ENCODE measurements at regions not wholly inside any gene's neighbourhood (a gene's known extent, or its start where the extent isn't known, plus 50 kb on each side); places are given as distances from the start of the nearest gene placed in this dataset.
"Not testable (repeated sequence)": the region's sequence is repeated elsewhere in the genome, so short reads cannot be mapped to it uniquely, and the experiment has no call there.

DNA sequence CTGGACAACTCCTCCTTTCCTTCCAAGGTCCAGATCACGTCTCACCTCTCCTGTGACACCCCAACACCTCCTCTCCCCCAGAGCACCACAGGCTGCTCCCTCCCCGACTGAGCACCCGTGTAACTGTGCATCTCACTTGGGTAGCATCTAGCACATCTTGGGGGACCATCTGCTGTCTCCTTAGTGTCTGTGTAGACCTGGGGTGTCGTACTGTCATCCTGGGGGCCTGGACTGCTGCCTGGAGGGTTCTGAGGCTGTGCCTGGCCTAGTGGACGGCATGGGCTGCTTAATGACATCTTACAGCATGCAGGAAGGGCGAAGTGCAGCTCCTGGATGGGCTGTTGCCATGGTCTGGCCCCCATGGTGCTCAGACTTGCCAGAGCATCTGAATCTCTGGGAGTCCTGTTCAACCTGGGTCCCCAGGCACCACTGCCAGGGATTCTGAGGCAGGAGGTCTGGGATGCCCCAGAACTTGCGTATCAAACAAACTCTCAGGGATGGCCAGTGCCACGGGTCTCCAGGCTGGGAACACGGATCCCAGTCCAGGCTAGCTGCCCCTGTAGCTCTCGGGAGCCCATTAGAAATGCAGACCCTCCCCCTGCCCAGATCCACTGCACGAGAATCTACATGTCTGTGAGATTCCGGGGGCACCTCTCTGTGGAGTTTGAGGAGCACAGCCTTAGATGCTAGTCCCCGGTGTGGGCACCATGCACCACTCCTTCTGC, 194.4 kb upstream of the ZNF469 start:
- FAIRE-seq = not testable (repeated sequence)

DNA sequence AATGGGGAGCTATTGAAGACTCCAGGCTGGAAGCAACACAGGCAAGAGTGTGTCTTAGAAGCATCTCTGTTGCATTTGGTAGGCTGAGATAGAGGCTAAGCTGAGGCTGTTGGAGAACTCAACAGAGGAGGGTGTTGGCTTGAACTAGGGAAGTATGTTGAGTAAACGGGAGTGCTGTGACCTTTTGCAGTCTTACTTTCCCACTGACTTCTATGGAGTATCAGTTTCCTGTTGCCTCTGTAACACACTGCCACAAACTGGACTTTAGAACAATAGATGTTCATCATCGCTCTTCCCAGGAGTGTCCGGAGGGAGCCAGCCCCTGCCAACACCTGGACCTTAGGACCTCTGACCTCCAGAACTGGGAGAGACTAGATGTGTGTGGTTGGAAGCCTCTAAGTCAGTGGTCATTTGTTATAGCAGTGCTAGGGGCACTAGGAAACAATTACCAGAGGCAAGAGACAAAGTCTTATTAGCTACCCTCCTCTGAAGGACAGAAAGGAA, 192.1 kb upstream of the ZNF469 start:
- FAIRE-seq = not testable (repeated sequence)

GRCh38 chr16:88191168-88191567, 191.6 kb upstream of the ZNF469 start:
- not testable (repeated sequence) for FAIRE-seq

DNA sequence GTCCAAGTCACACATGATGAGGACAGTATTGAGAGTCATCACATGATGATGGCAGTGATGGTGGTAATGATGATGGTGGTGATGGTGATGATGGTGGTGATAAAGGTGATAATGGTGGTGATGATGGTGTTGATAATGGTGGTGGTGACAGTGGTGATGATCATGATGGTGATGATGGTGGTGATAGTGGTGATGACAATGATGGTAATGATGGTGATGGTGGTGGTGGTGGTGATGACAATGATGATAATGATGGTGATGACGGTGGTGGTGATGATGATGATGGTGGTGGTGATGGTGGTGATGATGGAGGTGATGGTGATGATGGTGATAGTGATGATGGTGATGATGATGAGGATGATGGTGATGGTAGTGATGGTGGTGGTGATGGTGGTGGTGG, 190.2 kb upstream of the ZNF469 start:
- FAIRE-seq = no peak

DNA sequence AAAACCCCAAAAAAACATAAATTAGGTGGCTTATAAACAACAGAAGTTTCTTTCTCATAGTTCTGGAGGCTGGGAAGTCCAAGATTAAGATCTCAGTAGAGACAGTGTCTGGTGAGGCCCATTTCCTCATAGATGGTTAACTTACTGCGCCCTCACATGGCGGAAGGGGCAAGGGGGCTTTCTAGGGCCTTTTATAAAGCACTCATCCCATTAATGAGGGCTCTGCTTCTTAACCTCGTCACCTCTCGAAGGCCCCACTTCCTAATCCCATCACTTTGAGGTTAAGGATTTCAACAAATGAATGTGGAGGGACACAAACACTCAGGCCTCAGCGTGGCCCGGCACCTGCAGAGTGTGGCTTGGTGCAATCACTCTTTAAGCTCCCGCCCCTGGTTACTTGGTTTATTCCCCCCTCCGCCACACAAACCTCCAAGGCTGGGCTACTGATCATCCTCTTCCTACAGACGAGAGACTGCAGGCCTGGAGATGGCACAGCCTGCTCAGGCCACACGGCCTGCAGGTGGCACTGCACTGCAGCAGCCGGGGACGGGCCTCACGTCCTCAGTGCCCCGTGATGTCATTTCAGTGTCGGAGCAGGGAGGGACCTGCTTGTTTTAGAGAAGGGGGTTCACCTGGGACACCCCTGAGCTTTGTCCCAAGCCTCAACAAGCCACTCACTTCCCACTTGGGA, 188.9 kb upstream of the ZNF469 start:
- not testable (repeated sequence) for FAIRE-seq

DNA sequence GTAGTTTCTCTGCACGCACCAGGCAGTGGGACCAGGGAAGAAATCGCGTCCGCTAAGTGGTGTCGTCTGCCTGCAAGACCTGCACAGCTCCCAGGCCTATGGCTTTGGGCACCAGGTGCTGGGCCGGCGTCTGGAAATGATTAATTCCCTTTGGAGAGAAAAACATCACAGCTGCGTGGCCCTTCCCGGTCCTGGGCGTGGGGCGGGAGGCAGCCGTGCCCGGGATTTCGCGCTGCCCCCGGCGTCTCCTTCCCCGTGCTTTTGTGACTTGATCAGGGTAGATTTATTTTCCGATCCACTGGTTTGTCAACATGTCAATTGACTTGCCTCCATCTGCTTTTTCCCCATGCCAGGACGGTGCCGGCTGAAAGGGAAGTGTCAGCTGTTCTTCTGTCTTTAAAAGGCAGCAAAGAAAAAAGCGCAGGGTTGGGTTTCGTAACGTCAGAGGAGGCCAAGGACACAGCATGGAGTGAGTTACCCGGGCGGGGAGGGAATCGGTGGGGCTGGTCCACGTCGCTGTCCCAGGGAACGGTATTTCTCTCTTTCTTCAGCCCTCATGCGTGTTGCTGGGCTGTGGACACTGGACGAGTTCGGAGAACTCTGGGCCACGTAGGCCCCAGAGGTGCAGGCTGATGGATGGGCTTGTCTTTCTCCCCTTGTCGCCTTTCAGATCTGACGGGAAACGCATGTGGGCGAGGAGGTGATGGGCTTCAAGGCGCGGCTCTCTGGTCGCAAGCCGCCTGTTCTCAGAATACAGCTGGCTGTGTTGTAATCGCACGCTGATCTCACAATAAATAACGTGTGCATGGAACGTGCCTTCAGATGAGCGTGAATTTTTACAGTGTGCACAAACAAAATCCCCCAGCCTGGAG, 188.1 kb upstream of the ZNF469 start:
- FAIRE-seq = no peak

GRCh38 chr16:88195269-88195705, 187.5 kb upstream of the ZNF469 start:
- no peak for FAIRE-seq

DNA sequence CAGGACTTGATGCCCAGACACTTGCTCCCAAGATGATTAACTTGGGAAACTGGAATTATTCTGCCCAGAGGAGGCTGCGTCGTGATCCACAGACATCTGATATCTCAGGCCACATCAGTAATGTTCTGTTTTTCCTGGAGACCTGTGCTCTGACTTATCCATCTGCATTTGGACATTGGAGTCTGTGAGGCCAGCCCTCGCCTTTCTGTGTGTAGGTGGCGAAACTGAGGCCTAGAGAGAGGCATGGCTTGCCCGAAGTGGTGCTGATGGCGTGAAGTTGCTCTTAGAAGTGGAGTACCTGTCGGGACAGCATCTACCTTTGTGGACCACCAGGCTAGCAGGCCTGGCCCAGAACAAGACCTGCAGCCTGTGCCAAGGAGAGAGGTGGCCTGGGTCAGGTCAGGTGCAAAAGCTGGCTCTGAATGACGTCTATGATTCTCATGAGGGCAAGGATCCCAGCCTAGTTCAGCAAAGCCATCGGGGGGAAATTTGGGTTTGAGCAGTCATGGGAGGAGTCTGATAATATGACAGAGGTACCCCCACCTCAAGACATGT, 186.8 kb upstream of the ZNF469 start:
- FAIRE-seq = no peak

DNA sequence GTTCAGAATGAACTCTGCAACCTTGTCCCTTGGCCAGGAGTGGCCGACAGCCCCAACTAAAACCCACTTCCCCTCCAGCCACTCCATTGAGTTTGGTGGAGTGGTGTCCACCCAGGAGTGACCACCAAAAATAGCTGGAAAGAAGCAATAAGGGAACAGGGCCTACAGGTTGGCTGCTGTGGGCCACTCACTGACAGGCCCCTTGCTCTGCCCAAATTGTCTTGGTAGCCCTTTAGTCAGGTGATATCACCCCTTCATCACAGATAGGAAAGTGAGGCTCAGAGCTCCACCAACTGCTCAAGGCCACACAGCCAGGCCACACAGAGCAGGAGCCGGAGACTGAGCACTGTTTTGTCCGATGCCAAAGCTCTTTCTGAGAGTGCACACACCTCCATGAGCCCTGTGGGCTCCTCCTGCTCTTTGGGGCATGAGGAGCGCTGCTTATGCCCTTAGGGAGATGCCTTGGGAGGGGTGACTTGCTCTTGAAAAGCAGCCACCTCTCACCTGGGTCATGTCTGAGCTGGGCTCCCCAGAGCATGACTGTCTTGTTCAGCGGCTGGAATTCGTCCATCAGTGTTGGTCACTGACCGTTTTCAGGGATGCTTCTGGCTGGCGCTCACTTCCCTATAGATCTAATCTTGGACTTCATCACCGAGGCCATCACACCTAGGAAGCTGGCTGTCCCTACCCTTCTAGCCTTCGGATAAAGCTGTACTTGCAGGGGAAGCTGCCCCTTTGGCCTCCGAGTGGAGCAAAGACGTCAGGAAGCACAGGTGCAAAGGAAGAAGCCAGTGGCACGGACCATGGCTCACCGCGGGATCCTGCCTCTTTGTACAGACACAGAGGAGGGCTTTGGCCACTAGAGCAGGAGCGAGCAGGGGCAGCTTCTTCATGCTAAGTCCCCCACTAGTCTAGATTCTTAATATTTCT, 186.0 kb upstream of the ZNF469 start:
- FAIRE-seq = no peak

DNA sequence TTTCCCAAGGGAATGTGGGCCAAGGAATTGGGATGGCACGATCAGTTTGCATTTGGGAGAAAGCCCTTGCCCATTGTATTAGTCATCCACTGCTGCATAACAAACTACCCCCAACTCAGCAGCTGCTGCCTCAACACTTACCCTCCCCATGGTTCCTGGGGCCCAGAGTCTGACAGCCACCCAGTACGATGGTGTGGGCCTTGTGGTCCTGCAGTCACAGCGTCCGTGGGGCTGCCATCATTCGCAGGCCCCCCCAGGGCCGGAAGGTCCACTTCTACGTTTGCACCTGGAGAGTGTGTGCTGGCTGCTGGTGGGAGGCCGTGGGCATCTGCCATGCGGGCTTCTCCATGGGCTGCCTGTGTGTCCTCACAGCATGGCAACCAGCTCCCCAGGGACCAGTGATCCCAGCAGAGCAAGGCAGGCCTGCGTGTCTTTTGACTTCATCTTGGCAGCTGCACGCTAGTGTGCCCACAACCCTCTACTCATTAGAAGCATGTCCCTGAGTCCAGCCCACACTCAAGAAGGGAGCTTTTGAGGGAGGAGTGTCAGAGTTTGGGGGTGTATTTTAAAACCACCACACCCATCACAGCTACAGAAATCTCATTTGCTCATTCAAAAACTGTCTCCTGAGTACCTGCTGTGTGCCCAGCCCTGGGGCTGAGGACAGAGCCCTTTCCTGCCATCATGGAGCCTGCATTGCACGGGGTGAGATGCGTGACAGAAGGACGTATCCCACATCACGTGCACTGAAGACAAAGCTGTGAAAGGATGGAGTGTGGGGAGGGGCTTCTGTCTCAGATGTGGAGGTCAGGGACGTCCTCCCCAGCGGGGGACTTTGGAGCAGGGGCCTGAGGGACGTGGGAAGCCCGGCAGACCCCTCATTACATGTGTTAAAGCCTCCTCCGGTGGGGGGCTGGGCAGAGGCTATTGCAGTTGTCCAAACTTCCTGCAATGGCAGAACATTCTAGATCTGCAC, 185.0 kb upstream of the ZNF469 start:
- FAIRE-seq = no peak

DNA sequence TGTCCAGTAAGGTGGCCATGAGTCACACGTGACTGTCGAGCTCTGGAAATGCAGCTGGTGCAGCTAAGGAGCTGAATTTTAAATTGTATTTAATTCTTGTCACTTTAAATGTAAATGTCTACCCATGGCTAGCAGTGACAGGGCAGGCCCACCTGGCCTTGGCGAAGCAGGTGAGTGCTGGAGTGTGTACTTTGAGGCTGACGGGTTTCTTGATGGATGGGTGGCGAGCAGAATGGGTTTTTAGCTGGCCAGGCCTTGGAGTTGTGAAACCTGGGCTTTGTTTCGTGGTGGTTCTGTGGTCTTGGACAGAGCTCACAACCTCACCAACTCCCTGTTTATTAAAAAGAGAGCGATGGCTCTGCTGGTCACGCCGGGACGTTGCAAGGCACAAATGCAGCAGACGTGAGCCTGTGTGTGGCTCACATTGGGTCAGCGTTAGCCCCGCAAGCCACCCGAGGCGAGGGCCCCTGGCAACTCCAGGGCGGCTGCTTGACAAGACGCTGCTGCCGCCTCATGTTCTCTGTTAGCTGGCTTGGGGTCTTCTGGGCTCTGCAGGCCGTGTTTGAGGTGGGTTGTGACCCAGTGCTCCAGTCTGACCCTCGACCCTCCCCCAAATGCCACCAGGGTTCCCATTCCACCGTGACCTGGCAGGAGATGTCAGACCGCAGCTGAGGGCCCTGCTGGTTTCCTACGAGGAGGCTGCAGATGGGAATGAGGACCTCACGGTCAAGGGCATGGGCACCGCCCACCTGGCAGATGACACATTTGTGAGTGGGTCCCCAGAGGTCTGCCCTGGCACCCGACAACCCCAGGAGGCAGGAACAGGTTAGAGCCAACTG, 184.1 kb upstream of the ZNF469 start:
- FAIRE-seq = not testable (repeated sequence)

DNA sequence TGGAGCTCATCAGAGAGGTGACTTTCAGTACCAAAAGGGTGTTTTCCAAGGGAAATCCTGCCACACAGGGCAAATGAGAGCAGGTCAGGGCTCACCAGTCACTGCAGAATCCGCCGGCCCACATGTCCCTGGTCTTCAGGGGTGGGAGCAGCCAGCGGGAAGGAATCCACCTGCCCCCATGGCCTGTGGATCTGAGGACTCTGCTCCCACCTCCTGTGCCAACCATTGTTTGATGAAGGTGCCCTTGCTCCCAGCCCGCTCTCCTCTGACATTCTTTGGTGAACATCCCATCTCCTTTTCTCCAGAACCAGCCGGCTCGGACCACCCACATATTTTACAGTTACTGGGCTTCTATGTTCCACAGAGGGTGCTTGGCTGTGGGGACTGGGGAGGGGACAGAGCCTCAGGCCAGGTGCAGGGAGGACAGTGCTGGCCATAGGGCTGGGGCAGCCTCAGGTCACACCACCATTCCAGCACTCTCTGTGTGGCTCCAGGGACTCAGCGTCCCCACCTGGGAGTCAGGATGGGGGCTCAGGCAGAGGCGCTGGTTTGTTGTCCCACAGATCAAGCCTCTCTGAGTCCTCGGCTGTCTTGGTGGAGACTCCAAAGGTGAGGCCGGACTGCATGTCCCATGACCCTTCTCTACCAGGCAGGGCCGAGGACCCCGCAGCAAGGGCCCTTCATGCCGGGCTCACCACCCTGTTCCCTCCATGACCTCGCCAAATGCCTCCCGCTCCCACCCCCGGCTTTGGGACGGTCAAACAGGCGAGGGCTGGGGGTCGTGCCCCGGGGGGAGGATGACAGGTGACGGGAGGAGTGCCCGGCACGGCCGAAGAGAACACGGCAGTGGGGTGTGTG, 183.2 kb upstream of the ZNF469 start:
- FAIRE-seq = not testable (repeated sequence)

- not testable (repeated sequence) for FAIRE-seq
These were observed 182.4 kb upstream of the ZNF469 start for GRCh38 chr16:88200154-88200895.

- FAIRE-seq = no peak
These were observed 181.9 kb upstream of the ZNF469 start for GRCh38 chr16:88200896-88201185.

DNA sequence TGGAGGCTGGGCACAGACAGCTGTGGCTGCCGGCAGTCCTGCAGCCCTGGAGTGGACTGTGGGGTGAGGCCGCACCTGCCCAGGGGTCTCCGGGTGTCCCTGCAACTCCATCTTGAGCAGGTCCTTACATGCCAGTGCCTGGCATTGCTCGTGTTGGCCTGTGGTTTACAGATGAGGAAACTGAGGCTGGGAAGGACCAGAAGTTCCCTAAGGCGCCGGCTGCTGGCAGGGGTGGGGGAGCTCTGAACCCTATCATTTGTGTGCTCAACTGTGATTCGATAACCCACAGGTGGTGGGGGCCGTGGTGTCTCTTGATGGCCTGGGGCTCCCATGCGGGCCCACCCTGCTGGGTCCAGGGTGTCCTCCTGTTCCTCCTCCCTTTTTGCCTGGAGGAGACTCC, 181.1 kb upstream of the ZNF469 start:
- not testable (repeated sequence) for FAIRE-seq

DNA sequence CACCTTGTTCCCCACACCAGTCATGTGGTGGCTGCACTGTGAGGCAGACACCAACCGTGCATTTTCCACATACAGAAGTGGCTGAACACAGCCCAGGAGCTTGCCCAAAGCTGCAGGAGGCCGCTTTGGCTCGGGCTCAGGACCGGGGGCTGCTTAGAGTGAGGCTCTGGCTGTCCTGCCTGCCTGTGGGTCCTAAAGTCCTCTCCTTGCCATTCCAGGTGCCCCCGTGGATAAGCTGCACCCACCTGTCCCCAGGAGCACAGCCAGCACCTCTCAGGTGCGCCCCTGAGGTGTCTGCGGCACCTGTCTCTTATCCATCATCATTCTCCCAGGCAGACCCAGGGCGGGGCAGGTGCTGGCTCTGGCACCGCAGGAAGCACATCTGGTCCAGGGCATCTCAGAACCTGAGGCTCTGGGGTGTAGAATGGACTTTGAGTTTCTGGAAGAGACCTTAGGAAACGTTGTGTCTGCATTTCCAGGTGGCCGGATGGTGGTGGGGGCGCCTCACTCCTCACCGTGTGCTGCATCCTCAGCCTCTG, 180.5 kb upstream of the ZNF469 start:
- FAIRE-seq = no peak

DNA sequence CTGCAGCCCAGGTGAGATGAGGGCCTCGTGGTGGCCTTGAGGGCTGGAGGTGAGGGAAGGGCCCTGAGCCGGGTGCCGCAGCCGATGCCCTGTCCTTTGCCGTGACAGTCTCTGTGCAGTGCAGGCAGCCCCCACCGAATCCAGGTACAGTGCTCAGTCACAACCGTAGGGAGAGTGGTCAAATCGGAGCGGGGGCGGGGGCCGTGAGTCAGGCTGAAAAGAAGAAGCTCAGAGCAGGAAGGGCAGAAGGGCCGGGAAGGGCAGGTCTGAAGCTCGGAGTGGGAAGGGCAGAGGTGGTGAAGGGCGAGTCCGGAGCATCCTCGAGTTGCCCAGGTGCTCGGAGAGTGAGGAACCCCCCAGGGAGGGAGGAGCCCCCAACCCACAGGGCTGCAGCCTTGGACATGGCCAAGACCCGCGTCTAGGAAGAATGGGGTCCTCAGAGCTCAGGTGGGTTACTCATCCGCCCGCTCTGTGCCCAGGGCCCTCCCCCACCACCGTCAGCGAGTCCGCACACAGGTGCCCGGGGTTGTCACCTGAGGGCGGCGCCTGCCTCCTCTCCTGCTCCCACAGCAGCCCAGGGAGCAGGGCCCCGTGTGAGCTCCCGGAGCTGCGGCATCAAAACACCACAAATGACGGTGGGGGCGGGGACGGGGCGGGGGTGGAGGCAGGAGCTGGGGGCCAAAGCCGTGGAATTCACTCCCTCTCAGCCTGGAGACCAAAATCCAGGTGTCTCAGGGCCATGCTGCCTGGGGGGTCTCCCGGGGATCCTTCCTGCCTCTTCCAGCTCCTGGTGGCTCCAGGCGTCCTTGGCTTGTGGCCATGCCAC, 179.7 kb upstream of the ZNF469 start:
- not testable (repeated sequence) for FAIRE-seq

Data from G401.6 (cell line).